ENCODE measurements at regions not wholly inside any gene's neighbourhood (a gene's known extent, or its start where the extent isn't known, plus 50 kb on each side); places are given as distances from the start of the nearest gene placed in this dataset.

DNA sequence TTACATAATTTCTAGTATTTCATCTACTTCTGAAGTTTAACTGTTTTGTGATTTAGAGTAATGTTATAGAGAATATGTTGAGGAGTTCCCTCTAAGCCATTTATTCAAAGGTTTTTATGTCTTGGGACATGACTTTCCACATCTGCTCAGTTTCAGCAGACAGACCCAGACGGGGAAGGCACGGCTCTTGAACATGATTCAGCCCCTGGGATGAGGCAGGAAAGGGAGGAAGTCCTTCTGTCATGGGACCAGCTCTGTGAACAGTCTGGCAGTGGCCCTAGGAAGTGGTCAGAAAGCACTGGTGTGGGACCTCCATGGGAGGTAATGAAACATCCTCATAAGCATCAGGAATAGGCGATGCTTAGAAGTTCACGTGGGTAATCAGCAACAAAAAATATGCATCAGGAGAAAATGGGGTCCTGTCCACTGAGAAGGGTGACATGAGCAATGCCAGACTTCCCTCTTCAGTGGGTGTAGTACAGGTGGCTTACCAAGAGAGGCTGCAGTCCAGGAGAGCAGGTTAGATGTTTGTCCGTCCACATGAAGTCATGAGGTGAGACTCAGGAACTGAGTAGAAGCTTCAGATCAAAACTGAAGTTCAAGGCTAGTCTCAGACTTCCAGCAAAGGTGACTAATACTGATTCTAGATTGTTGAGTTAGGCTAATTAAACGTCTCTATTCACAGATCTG lies 248.5 kb downstream of the IPO8 start:
- Histone ChIP-seq H3K4me3 (ENCODE audit: low read depth, low read length) (no peak overlapping the region), H3K36me3 (ENCODE audit: control insufficient read depth in 2 of 2, insufficient read depth in 1 of 2, low read length in 2 of 2) (no peaks in the 10 kb centered on the region), H3K9me3 (ENCODE audit: control insufficient read depth, insufficient read depth, low read depth, low read length) (no peaks in the 10 kb centered on the region), H3K4me1 (ENCODE audit: control insufficient read depth, insufficient read depth, low read length) (no peaks in the 10 kb centered on the region), H3K27ac (ENCODE audit: extremely low read depth, low read depth, low read length) (no peak overlapping the region)
- ChIA-PET CTCF (interaction anchor here (0.6 kb wide), 1 partner anchor 11 kb away, joined by 3 read pairs; no protein-coding TSS in a partner anchor), POLR2A (no interaction called here)
- TF ChIP-seq, protein P1, sequence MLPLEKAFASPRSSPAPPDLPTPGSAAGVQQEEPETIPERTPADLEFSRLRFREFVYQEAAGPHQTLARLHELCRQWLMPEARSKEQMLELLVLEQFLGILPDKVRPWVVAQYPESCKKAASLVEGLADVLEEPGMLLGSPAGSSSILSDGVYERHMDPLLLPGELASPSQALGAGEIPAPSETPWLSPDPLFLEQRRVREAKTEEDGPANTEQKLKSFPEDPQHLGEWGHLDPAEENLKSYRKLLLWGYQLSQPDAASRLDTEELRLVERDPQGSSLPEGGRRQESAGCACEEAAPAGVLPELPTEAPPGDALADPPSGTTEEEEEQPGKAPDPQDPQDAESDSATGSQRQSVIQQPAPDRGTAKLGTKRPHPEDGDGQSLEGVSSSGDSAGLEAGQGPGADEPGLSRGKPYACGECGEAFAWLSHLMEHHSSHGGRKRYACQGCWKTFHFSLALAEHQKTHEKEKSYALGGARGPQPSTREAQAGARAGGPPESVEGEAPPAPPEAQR (tag by site-specific recombination; IDR thresholded peaks at IDR 0.05), result no peak
- TF ChIP-seq ZNF701 (tag by site-specific recombination; IDR thresholded peaks at IDR 0.05), result no peak
- TF ChIP-seq, protein P2, sequence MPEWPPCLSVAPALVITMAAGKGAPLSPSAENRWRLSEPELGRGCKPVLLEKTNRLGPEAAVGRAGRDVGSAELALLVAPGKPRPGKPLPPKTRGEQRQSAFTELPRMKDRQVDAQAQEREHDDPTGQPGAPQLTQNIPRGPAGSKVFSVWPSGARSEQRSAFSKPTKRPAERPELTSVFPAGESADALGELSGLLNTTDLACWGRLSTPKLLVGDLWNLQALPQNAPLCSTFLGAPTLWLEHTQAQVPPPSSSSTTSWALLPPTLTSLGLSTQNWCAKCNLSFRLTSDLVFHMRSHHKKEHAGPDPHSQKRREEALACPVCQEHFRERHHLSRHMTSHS (tag by site-specific recombination; IDR thresholded peaks at IDR 0.05), result no peak

DNA sequence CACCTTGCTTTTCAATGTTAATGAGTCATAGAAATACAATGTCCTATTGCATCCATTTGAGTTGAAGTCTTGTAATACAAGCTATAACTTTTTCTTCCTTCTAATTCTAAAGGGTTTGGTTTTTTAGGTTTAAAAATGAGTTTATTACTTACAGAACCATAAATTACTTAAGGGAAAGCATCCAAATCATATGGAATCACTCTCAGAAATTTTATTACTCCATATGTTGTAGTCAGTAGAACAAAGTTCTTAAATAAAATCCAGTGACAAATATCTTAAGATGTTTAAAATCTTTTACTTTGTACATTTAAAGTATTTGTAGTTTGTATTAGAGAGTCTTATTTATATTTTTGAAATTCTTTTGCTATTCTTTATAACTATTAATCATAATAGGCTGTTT lies 253.2 kb downstream of the IPO8 start:
- H3K36me3 ChIP-seq (ENCODE audit: control insufficient read depth in 2 of 2, insufficient read depth in 1 of 2, low read length in 2 of 2), result no peaks in the 10 kb centered on the region
- H3K4me3 ChIP-seq (ENCODE audit: low read depth, low read length), result no peak overlapping the region
- H3K4me1 ChIP-seq (ENCODE audit: control insufficient read depth, insufficient read depth, low read length), result no peaks in the 10 kb centered on the region
- POLR2A ChIA-PET, result no interaction called here
- no peak for TF ChIP-seq ZBTB21 (tag by site-specific recombination; IDR thresholded peaks at IDR 0.05)
- no peak for TF ChIP-seq ZNF654 (tag by site-specific recombination; IDR thresholded peaks at IDR 0.05; ENCODE audit: low read depth)
- TF ChIP-seq, protein P3, sequence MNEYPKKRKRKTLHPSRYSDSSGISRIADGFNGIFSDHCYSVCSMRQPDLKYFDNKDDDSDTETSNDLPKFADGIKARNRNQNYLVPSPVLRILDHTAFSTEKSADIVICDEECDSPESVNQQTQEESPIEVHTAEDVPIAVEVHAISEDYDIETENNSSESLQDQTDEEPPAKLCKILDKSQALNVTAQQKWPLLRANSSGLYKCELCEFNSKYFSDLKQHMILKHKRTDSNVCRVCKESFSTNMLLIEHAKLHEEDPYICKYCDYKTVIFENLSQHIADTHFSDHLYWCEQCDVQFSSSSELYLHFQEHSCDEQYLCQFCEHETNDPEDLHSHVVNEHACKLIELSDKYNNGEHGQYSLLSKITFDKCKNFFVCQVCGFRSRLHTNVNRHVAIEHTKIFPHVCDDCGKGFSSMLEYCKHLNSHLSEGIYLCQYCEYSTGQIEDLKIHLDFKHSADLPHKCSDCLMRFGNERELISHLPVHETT (tag by site-specific recombination; IDR thresholded peaks at IDR 0.05), result no peak
- TF ChIP-seq, protein P4, sequence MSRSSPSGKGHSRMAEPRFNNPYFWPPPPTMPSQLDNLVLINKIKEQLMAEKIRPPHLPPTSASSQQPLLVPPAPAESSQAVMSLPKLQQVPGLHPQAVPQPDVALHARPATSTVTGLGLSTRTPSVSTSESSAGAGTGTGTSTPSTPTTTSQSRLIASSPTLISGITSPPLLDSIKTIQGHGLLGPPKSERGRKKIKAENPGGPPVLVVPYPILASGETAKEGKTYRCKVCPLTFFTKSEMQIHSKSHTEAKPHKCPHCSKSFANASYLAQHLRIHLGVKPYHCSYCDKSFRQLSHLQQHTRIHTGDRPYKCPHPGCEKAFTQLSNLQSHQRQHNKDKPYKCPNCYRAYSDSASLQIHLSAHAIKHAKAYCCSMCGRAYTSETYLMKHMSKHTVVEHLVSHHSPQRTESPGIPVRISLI (tag by site-specific recombination; IDR thresholded peaks at IDR 0.05), result no peak
- TF ChIP-seq, protein P5, sequence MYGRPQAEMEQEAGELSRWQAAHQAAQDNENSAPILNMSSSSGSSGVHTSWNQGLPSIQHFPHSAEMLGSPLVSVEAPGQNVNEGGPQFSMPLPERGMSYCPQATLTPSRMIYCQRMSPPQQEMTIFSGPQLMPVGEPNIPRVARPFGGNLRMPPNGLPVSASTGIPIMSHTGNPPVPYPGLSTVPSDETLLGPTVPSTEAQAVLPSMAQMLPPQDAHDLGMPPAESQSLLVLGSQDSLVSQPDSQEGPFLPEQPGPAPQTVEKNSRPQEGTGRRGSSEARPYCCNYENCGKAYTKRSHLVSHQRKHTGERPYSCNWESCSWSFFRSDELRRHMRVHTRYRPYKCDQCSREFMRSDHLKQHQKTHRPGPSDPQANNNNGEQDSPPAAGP (tag by site-specific recombination; IDR thresholded peaks at IDR 0.05), result no peak
- TF ChIP-seq SP7 (tag by site-specific recombination; IDR thresholded peaks at IDR 0.05), result no peak
- TF ChIP-seq HOXA7 (CRISPR knock-in tag; IDR thresholded peaks at IDR 0.05; ENCODE audit: borderline replicate concordance), result no peak
- no peak for TF ChIP-seq ZNF202 (tag by site-specific recombination; IDR thresholded peaks at IDR 0.05; ENCODE audit: borderline replicate concordance)
- no peak for TF ChIP-seq ZNF169 (tag by site-specific recombination; IDR thresholded peaks at IDR 0.05)
- TF ChIP-seq ZNF211 (tag by site-specific recombination; IDR thresholded peaks at IDR 0.05; ENCODE audit: low read depth), result no peak
- no peak for TF ChIP-seq ZNF423 (tag by site-specific recombination; IDR thresholded peaks at IDR 0.05)
- TF ChIP-seq WT1 (tag by site-specific recombination; IDR thresholded peaks at IDR 0.05), result no peak
- no peak for TF ChIP-seq ZNF138 (tag by site-specific recombination; IDR thresholded peaks at IDR 0.05; ENCODE audit: borderline replicate concordance)
- TF ChIP-seq ZNF501 (tag by site-specific recombination; IDR thresholded peaks at IDR 0.05), result no peak
- no peaks in the 10 kb centered on the region for H3K9me3 ChIP-seq (ENCODE audit: control insufficient read depth, insufficient read depth, low read depth, low read length)
- no peak overlapping the region for H3K27ac ChIP-seq (ENCODE audit: extremely low read depth, low read depth, low read length)
- CTCF ChIA-PET, result interaction anchor here (0.6 to 2.3 kb wide), 3 partner anchors 14 to 325 kb away, joined by 3 to 7 read pairs (median 4); no protein-coding TSS in a partner anchor

Data from HEK293 (cell line).